IPS-NIHi7 (cell line): ENCODE measurements at regions not wholly inside any gene's neighbourhood (a gene's known extent, or its start where the extent isn't known, plus 50 kb on each side); places are given as distances from the start of the nearest gene placed in this dataset.
"Not testable (repeated sequence)": the region's sequence is repeated elsewhere in the genome, so short reads cannot be mapped to it uniquely, and the experiment has no call there.

Experiments
- DNase-seq: peaks from one replicate; pipeline ENCODE4 v3.0.0; 2012; ENCODE audit warnings: mixed read lengths; ENCODE audit errors: extremely low spot score

DNA sequence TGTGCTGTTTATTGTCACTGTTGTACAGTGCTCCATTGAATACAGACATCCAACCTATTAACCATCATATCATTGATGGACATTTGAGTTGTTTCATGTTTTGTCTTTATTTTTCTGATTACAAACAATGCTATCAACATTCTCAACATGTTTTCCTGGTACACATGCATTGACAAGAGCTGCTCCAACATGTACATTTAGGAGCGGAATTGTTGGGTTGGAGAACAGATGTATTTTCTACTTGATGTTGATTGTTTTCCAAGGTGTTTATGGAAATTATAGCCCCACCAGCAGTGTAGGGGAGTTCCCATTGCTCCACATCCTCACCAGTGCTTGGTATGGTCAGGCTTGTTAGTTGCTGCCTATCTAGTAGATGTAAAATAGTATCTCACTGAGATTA is 204.1 kb upstream of the CLINT1 start:
- no peak for DNase-seq

- DNase-seq, result no peak
Observed at GRCh38 chr5:158061451-158061850, 202.5 kb upstream of the CLINT1 start.

GRCh38 chr5:158060212-158060611 is 201.3 kb upstream of the CLINT1 start:
- no peak for DNase-seq

- DNase-seq, result no peak
Observed at GRCh38 chr5:158058208-158059120, 199.5 kb upstream of the CLINT1 start.

DNA sequence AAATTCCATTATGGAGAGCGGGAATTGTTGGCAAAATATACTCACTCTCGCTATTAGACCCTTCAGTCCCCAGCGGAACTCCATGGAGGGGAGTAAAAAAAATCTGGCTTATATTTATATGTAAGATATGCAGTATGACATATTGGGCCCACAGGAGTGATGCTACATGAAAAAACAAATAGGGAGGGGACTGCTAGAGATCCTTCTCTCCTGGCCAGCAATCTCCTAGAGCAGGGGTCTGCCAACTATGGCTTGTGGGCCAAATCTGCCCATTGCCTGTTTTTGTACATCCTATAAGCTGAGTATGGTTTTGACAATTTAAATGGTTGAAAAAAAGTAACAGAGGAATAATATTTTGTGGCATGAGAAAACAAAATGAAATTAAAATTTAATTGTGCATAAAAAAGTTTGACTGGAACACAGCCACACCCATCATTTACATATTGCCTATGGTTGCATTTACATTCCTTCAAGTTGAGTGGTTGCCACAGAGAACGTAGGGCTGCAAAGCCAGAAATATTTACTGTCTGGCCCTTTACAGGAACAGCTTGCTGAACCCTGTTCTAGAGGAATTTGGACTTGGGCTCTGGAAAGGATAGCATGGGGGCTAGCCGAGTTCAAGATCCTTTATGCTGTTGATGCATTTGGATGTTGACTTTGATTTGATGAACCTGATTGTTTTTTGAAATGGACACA is 197.3 kb upstream of the CLINT1 start:
- no peak for DNase-seq

GRCh38 chr5:158055111-158055501 is 196.2 kb upstream of the CLINT1 start:
- no peak for DNase-seq

DNA sequence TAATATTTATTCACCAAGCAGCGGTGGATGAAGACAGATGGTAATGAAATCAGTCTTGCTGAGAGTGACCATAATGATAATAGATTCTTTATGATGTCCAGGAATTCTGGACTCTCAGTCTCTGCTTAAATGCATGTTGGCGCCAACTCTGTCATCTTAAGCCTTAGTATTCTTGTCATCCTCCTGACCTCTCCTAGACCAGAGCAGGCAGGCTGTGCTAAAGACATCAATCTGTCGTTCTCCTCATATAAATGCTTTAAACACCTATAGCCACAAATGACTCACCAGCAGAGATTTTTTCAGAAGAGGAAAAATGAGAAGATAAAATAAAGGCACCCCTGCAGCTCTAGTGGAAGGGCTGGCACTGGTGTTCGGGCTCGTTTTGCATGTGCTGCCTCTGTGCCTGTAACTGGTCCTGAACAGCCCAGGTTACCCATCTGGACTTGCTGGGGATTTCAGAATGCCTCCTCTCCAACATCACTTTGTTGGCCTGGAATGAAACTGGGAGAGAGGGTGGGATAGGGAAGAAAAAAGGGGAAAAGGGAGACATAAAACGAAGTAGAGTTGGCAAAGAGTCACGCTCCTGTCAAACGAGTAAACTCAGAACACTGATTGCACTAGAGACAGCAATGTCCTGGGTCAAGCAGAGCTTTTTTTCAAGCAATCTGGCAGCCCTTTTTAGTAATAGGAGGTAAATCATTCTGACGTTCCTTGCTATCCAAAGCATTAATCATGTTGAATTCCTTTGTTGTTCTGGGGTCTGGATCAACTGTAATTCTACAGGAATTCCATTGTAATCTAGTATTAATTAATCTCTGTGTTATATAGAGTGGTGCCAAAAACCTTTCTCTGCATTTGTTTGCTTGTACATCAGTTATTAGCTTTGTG is 195.5 kb upstream of the CLINT1 start:
- DNase-seq, result no peak

GRCh38 chr5:158051036-158051435 is 192.1 kb upstream of the CLINT1 start:
- no peak for DNase-seq

GRCh38 chr5:158050421-158050820 is 191.5 kb upstream of the CLINT1 start:
- no peak for DNase-seq

DNA sequence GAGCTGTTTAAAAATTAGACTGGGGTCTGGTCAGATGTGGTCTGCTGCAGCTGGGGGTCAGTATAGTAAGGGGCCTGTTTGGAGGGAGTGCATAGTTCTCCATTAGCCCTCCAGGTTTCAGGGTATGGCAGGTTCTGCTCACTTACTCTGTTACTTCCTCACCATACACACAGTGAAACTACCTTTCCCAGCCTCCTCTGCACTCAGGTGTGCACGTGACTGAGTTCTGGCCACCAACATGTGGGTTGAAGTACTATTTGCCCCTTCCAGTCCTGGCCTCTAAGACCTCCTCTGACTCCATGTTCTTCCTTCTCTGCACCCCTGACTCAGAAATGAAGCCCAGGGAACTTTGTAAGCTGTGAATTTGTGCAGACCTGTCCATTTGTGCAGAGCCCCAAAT is 190.5 kb upstream of the CLINT1 start:
- no peak for DNase-seq

DNA sequence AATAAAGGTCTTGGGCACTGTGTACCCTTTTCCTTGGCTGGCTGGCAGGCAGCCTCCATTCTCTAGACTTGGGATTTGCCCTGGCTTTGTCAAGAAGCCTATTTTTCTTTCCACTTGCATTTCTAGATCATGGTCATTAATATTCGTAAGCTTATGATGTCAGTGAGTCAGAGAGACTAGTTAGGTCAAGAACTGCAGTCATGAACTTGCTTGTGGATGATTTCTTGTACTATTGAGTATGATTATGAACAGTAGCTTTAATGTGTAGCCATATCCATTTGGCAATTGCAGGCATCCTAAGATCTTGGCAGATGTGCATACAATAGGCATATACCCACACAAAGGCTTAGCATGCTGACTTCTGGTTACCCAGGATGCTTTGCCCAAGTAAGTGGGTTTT is 186.8 kb upstream of the CLINT1 start:
- DNase-seq, result no peak

GRCh38 chr5:158039911-158040347 is 181.0 kb upstream of the CLINT1 start:
- DNase-seq, result no peak

DNA sequence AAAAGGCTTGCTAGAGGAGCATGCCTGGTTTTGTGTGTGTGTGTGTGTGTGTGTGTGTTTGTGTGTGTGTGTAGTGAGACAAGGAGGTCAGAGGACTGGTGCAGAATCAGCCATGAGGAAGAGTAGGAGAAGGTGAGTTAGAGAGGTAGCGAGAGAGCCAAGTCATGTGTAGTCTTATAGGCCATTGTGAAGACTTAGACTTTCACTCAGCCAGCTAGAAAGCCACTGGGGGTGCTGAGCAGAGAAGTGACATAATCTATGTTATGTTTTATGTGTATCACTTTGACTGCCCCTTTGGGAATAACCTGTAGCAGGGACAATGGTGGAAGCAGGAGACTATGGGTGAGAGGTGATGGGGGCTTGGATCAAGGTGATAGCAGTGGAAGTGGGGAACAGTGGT is 180.5 kb upstream of the CLINT1 start:
- no peak for DNase-seq

- DNase-seq, result not testable (repeated sequence)
Observed at GRCh38 chr5:158036983-158037595, 178.1 kb upstream of the CLINT1 start.

GRCh38 chr5:158034586-158034985 is 175.6 kb upstream of the CLINT1 start:
- not testable (repeated sequence) for DNase-seq

GRCh38 chr5:158033724-158034123 is 174.8 kb upstream of the CLINT1 start:
- no peak for DNase-seq

DNA sequence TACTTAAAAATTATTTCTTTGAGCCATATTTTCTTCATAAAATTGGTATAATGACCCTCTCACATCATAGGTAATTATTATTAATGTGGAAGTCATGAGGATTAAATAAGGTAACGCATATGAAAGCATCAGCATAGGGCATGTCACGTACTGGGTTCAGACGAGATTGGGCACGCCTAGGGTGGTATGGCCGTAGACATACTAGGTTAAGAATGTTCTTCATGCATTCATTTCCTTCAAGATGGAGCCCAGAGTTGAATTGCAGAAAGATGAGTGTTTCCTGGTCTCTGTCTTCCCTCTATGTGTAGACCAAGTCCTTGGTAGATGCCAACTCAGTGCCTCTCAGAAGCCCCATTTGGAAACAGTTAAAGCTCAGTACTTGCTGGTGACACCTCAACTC is 174.1 kb upstream of the CLINT1 start:
- DNase-seq, result no peak

DNA sequence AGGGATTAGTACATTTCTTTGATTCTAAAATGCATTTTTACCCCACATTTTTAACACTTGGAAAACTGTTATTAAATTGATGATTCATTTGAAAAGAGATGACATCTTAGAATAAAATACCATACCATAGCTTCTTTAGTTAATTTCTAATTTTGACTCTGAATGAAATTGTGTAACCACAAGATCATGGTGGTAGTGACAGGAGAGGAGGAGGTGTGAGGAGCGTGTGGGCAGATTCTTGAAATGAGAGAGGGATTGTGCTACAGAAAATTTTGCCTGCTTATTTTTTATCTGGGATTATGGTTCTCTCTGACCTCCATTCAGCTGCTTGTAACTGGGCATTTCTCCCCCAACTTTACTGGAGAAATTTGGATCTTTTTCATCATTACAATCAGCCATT is 173.3 kb upstream of the CLINT1 start:
- DNase-seq, result no peak

DNA sequence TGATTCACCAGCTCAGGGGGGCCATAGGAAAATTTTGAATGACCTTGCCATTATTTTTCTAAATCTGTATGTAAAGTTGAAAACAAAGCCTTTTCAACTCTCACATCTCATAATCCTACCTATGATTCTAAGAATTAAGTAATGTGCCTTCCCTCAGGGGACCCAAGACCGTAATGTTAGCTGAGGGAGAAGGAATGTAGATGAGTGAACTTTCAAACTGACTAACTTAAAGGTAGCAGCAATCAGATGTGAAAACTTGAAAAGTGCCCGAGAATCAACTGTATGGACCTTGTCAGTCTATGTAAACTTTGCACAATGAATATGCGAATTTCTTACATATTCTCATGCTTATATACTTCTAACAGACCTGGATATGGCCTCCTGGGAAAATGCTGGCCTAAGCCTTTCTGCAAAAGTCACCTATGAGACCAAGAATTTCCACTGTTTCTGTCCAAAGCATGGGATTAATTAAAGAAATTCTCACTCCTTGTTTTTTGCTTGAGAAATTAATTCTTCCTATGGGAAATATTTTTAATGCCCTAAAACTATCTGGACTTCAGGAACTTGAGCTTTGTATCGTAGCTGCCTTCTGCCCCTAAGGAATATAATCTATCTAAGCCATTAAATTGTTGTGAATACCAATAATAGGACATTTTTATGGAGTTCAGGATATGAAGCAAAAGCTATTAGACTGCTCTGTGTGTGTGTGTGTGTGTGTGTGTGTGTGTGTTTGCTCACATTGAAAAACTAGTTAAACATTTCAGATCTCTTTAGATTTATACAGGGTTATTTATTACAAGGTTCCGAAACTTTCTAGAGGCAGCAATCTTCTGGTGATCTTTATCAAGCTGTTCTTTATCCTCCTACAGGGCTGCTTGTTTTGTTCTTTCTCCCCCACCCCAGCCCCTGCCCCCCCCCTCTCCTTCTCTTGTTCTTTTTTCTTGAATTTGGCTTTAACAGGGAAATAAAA is 169.1 kb upstream of the CLINT1 start:
- DNase-seq, result no peak

DNA sequence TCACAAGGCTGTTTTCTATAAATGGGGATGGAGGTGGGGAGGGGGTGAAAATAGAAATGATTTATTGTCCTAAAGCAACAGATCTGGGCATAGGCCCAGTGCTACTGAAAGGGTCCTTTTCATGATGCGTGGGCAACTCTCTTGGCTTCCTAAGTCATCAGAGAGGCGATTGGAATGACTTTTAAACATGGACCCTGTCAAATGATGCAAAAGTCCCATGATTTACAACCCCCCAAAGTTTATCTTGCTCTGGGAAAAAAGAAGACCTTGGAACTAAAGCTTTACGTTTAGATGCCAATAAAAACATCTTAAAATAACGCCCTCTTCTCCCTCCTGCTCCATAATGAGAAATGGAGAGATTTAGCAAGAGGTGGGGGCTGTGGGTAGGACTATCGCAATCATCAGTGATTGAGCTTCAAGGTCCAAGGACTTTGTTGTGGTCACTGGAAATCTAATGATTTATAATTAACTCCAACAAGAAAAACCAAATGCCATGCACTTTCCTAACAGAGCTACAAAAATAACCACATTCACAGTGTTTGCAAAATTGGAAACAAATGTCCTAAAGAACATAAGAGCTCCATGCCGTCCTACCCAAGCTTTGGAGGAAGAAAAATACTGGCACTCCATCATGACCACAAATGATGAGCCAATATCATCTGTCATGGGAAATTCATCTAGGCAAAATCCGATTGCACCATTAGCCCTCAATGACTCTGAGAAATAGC is 167.5 kb upstream of the CLINT1 start:
- no peak for DNase-seq
